COR-L47 (cell line): ENCODE measurements at regions not wholly inside any gene's neighbourhood (a gene's known extent, or its start where the extent isn't known, plus 50 kb on each side); places are given as distances from the start of the nearest gene placed in this dataset.

ENCODE experiments used
- DNase-seq: peaks from one replicate; lab custom pipeline; 2025; lab: John Stamatoyannopoulos, UW

GRCh38 chr7:7118822-7119221 is 63.5 kb upstream of the C1GALT1 start:
- DNase-seq: no peak

- no peak for DNase-seq
Observed at GRCh38 chr7:7119729-7120128, 62.6 kb upstream of the C1GALT1 start.

GRCh38 chr7:7122033-7122478 is 60.3 kb upstream of the C1GALT1 start:
- DNase-seq: no peak

- no peak for DNase-seq
Observed at GRCh38 chr7:7122701-7123281, 59.6 kb upstream of the C1GALT1 start.

DNA sequence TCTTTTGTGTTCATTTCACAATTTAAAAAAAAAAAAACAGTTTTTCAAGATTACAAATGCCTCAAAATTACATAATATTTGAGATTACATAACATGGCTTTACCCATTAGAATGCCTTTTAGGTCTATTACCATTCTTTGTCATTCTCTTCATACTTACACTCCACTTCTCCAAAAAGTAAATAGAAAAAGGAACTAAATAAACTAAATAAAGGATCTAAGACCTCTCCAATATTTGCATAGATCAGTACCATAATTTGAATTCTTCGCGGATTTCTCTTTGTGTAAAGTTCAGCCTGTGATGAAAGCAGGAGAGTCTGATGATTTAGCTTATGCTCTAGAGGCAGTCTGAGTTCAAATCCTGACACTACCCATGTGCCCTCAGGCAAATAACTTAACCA is 56.4 kb upstream of the C1GALT1 start:
- DNase-seq: no peak

GRCh38 chr7:7127773-7128172 is 54.6 kb upstream of the C1GALT1 start:
- DNase-seq: no peak

DNA sequence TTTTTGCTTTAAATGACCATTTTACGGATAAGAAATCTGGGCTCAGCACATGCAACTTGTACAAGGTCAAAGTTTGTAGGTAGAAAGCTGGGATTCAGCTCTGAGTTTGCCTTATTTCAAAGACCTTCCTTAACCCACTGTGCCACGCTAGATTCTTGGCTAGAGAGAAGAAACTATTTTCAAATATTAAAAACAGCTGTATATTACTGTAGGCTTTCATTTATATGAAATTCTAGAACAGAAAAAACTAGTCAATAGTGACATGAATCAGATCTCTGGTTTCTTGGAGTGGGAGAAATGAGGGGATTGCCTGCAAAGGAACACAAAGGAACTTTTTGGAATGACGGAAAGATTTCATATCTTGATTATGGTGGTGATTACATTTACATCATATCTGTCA is 53.0 kb upstream of the C1GALT1 start:
- no peak for DNase-seq

DNA sequence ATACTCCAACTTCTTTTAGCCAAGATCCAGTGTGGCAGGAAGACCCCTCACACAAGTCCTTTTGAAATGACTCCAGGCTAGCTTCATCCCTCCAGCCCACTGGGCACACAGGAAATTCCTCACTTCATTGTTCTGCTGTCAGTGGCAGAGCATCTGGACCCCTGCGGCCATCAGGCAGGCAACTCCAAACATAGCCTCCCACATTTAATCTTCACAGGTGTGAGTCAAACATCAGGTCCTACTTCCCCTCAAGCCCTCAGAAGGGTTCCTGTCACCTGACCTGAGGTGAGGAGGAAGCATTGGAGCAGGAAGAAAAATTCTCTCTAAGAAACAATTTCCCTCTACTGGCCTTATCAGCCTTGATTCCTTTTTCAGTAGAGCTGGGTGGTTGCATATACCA is 51.1 kb upstream of the C1GALT1 start:
- DNase-seq: no peak
